HCEC 1CT (cell line): ENCODE measurements at regions not wholly inside any gene's neighbourhood (a gene's known extent, or its start where the extent isn't known, plus 50 kb on each side); places are given as distances from the start of the nearest gene placed in this dataset.

Source experiments
- DNase-seq: peaks from one replicate; pipeline ENCODE4 v3.0.0-alpha.2; 2017

GRCh38 chr6:12593771-12594529 lies 122.6 kb upstream of the PHACTR1 start:
- DNase-seq, result no peak

- DNase-seq, result no peak
Measured at GRCh38 chr6:12594530-12594893, 122.1 kb upstream of the PHACTR1 start.

- peak; percentile 52 for DNase-seq
Measured at GRCh38 chr6:12595161-12595811, 121.3 kb upstream of the PHACTR1 start.

- DNase-seq, result no peak
Measured at GRCh38 chr6:12596731-12597130, 119.8 kb upstream of the PHACTR1 start.

GRCh38 chr6:12598919-12599318 lies 117.6 kb upstream of the PHACTR1 start:
- no peak for DNase-seq

GRCh38 chr6:12601881-12602280 lies 114.7 kb upstream of the PHACTR1 start:
- no peak for DNase-seq

- no peak for DNase-seq
Measured at GRCh38 chr6:12602342-12602741, 114.2 kb upstream of the PHACTR1 start.

- peak; percentile 74 for DNase-seq
Measured at GRCh38 chr6:12602951-12603672, 113.5 kb upstream of the PHACTR1 start.

GRCh38 chr6:12603673-12604049 lies 112.9 kb upstream of the PHACTR1 start:
- no peak for DNase-seq

- peak; percentile 76 for DNase-seq
Measured at GRCh38 chr6:12605888-12606345, 110.7 kb upstream of the PHACTR1 start.

GRCh38 chr6:12606616-12607015 lies 110.0 kb upstream of the PHACTR1 start:
- no peak for DNase-seq

GRCh38 chr6:12608016-12608860 lies 108.3 kb upstream of the PHACTR1 start:
- DNase-seq, result peak; percentile 37

- no peak for DNase-seq
Measured at GRCh38 chr6:12608874-12609273, 107.7 kb upstream of the PHACTR1 start.

GRCh38 chr6:12609751-12610150 lies 106.8 kb upstream of the PHACTR1 start:
- no peak for DNase-seq

- peak; percentile 7 for DNase-seq
Measured at GRCh38 chr6:12610862-12611261, 105.7 kb upstream of the PHACTR1 start.

GRCh38 chr6:12613811-12614210 lies 102.8 kb upstream of the PHACTR1 start:
- DNase-seq, result no peak

- DNase-seq, result no peak
Measured at GRCh38 chr6:12614456-12614855, 102.1 kb upstream of the PHACTR1 start.

GRCh38 chr6:12618296-12618695 lies 98.3 kb upstream of the PHACTR1 start:
- DNase-seq, result no peak

- DNase-seq, result no peak
Measured at GRCh38 chr6:12621754-12622153, 94.8 kb upstream of the PHACTR1 start.

- no peak for DNase-seq
Measured at GRCh38 chr6:12622566-12622965, 94.0 kb upstream of the PHACTR1 start.

- DNase-seq, result no peak
Measured at GRCh38 chr6:12624142-12624837, 92.3 kb upstream of the PHACTR1 start.

GRCh38 chr6:12627053-12627452 lies 89.5 kb upstream of the PHACTR1 start:
- DNase-seq, result no peak
